HUES6 (cell line): ENCODE measurements at regions not wholly inside any gene's neighbourhood (a gene's known extent, or its start where the extent isn't known, plus 50 kb on each side); places are given as distances from the start of the nearest gene placed in this dataset.

Experiments
- H3K27ac ChIP-seq: 2 replicates; pipeline ENCODE4 v1.7.0; 2013; ENCODE audit warnings: low read depth, mild to moderate bottlenecking, low read length, inconsistent platforms
- H3K27me3 ChIP-seq: 2 replicates; pipeline ENCODE4 v1.6.1; 2013; ENCODE audit warnings: low read length; ENCODE audit not compliant: control insufficient read depth, insufficient read depth
- H3K36me3 ChIP-seq: 2 replicates; pipeline ENCODE4 v1.6.1; 2013; ENCODE audit warnings: low read length; ENCODE audit not compliant: control insufficient read depth, insufficient read depth
- H3K4me1 ChIP-seq: 2 replicates; pipeline ENCODE4 v1.6.1; 2013; ENCODE audit warnings: low read length; ENCODE audit not compliant: control insufficient read depth, insufficient read depth
- H3K4me3 ChIP-seq: 2 replicates; pipeline ENCODE4 v1.5.1; 2013; ENCODE audit warnings: low read depth, low read length
- H3K9ac ChIP-seq: one replicate; pipeline ENCODE4 v1.6.1; 2013; ENCODE audit warnings: mild to moderate bottlenecking, low read length
- H3K9me3 ChIP-seq: 2 replicates; pipeline ENCODE4 v1.6.1; 2013; ENCODE audit warnings: low read depth, low read length; ENCODE audit not compliant: control insufficient read depth, insufficient read depth

DNA sequence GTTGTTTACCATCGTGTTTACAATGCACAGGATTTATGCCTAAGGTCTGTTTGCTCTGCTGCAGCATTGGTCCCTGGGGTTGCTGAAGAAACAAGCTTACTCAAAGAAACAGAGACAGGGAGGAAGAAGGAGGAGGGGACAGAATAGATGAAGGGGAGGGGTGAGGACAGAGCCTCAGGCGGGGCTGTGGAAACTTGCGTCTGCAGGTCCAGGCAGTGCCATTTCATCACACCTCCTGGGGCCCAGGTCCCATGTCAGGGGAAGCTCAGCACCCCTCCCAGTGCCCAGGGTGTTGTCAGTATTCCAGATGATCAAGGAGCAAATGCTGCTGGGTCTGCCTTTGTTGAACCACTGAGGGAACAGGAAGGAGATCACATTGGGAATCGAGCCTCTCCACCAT, 1406.8 kb downstream of the TBC1D22A start:
- no peak overlapping the region for H3K27ac ChIP-seq
- H3K9me3 ChIP-seq, result no peaks in the 10 kb centered on the region; the same call in 1 of the 2 replicates
- H3K9ac ChIP-seq, result no peak overlapping the region
- no peak overlapping the region for H3K4me3 ChIP-seq
- H3K27me3 ChIP-seq, result peaks cover 7% of the 10 kb centered on the region; the same call in 1 of the 2 replicates
- no peaks in the 10 kb centered on the region for H3K36me3 ChIP-seq
- H3K4me1 ChIP-seq, result no peaks in the 10 kb centered on the region

- H3K4me1 ChIP-seq, result no peaks in the 10 kb centered on the region
- H3K27ac ChIP-seq, result no peak overlapping the region
- peaks cover 8% of the 10 kb centered on the region; the same call in 1 of the 2 replicates for H3K27me3 ChIP-seq
- no peaks in the 10 kb centered on the region; the same call in 1 of the 2 replicates for H3K9me3 ChIP-seq
- H3K36me3 ChIP-seq, result no peaks in the 10 kb centered on the region
- H3K9ac ChIP-seq, result no peak overlapping the region
- no peak overlapping the region for H3K4me3 ChIP-seq
These were observed 1404.8 kb downstream of the TBC1D22A start for GRCh38 chr22:48167238-48167637.

DNA sequence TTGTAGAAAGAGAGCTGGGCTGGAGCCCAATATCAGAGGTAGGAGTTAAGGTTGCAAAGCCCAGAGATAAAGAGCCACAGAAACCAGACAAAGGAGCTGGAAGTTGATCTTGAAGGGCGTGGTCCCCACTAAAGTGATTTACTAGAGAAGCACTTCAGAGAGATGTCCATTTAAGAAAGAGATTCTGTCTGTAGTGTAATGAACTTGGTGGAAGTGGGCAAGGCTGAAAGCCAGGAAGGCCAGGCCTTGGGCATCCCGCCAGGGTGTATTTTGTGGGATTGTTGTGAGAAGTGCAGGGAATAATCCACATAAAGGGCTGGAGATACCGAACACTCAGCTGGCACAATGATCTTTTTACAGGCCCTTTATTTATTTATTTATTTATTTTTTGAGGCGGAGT, 1398.8 kb downstream of the TBC1D22A start:
- no peak overlapping the region for H3K27ac ChIP-seq
- no peak overlapping the region for H3K4me3 ChIP-seq
- no peak overlapping the region for H3K9ac ChIP-seq
- H3K36me3 ChIP-seq, result no peaks in the 10 kb centered on the region
- H3K27me3 ChIP-seq, result peaks cover 3% of the 10 kb centered on the region; the same call in 1 of the 2 replicates
- no peaks in the 10 kb centered on the region; the same call in 1 of the 2 replicates for H3K9me3 ChIP-seq
- H3K4me1 ChIP-seq, result no peaks in the 10 kb centered on the region

GRCh38 chr22:48157676-48158075, 1395.2 kb downstream of the TBC1D22A start:
- H3K36me3 ChIP-seq, result no peaks in the 10 kb centered on the region
- no peak overlapping the region for H3K9ac ChIP-seq
- H3K4me3 ChIP-seq, result no peak overlapping the region
- H3K27ac ChIP-seq, result no peak overlapping the region
- H3K4me1 ChIP-seq, result no peaks in the 10 kb centered on the region
- H3K27me3 ChIP-seq, result no peaks in the 10 kb centered on the region; the same call in 1 of the 2 replicates
- H3K9me3 ChIP-seq, result no peaks in the 10 kb centered on the region; the same call in 1 of the 2 replicates

DNA sequence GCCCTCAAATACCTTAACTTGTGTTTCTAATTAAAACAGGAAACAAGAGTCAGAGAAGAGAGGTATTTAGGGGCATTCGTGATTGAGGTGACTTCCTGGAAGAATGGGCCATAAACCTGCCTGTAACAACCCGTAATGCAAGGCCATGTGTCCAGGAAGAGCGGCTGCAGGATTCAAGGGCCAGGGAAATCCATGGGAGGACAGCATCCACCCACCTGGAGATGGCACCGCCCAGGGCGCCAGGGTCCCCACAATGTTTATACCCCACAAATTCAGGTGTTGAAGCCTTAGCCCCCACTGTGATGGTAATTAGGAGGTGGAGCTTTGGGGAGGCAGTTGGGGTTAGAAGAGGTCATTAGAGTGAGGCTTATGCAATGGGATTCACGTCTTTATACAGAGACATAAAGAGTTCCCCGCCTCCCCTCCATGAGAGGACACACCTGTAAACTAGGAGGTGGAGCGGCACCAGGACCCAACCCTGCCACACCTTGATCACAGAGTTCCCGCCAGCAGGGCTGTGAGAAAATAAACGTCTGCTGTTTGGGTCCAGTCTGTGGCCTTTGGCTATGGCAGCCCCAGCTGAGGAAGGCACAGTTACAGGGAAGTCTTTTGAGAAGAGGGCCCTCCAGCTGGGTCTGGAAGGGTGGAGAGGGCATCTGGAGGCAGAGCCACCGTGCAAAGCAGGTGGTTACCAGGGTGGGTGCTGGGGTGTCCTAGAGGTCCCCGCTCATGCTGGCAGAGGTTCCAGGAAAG, 1394.3 kb downstream of the TBC1D22A start:
- Histone ChIP-seq H3K36me3 (no peaks in the 10 kb centered on the region), H3K27ac (no peak overlapping the region), H3K4me3 (no peak overlapping the region), H3K27me3 (no peaks in the 10 kb centered on the region; the same call in 1 of the 2 replicates), H3K9ac (no peak overlapping the region), H3K9me3 (no peaks in the 10 kb centered on the region; the same call in 1 of the 2 replicates), H3K4me1 (no peaks in the 10 kb centered on the region)

DNA sequence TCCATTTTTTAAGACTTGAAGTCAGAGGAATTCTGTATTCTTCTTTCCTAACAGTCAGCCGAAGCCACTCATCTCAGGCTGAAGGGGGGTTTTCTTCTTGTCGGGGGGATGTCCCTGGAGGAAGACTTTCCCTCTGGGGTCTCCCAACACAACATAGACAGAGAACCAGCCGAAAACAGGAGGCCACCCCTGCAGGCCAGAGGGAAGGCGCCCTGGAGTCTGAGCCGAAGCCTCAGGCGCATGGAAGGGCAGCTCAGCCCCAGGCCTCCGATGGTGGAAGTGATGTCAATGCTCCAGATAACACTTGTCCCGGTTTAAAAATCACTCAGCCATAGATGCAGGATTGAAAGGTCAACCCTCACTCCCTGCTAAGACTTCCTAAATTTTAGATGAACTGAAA, 1393.0 kb downstream of the TBC1D22A start:
- no peak overlapping the region for H3K27ac ChIP-seq
- no peak overlapping the region for H3K4me3 ChIP-seq

DNA sequence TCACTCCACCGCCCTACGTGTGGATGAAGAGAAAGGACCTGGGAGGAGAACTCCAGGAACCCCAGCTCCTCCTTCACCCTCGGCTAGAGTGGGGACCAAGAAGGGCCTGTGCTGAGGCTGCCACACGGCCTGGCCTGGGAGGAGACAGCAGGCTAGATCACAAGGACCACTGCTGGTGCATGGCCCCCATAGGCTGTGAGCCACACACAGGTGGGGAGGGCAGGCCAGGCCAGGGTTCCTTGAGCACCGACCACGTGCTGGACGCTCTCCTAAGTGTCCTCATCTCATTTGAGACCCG, 1392.4 kb downstream of the TBC1D22A start:
- Histone ChIP-seq H3K36me3 (no peaks in the 10 kb centered on the region), H3K27ac (no peak overlapping the region), H3K4me3 (no peak overlapping the region), H3K4me1 (no peaks in the 10 kb centered on the region), H3K9ac (no peak overlapping the region), H3K9me3 (no peaks in the 10 kb centered on the region; the same call in 1 of the 2 replicates), H3K27me3 (no peaks in the 10 kb centered on the region; the same call in 1 of the 2 replicates)

More for the DNA sequence above, 1393.0 kb downstream of the TBC1D22A start:
- Histone ChIP-seq H3K9me3 (no peaks in the 10 kb centered on the region; the same call in 1 of the 2 replicates), H3K36me3 (no peaks in the 10 kb centered on the region), H3K9ac (no peak overlapping the region), H3K4me1 (no peaks in the 10 kb centered on the region), H3K27me3 (no peaks in the 10 kb centered on the region; the same call in 1 of the 2 replicates)

DNA sequence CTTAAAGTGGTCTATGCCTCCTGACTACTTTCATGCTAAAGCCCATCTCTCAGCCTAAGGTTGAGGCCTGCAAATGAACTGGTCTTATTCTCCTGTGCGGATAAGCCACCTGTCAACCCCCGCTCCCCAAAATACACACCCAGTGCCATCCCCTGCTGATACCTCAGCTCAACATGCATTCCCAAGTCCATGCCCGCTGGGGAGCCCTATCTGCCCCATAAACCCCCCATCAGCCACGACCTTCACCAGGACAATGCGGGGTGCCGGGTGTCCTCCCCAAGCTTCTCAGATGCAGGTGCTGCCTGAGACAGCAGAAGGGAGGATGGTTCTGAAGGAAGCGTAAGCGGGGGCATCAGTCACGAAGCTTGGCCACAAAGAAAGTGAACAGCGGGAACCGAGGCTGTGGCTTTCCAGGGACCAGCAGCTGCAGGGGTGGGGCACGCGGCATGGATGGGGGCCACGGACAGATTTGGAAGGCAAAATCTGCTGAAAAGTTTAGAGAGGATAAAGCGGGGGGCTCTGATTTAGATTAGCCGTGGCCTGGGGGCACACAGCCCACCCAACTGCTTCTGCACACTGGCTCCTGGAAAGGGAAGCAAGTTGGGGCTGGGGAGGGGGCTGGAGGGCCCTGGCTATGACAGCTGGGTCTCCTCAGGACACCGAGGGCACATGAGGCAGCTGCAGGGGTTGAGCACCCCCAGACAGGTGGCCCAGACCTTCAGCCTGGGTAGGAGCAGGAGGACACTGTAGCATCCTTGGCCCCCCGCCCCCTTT, 1391.9 kb downstream of the TBC1D22A start:
- H3K4me3 ChIP-seq, result no peak overlapping the region
- no peaks in the 10 kb centered on the region for H3K36me3 ChIP-seq
- no peaks in the 10 kb centered on the region; the same call in 1 of the 2 replicates for H3K27me3 ChIP-seq
- H3K27ac ChIP-seq, result no peak overlapping the region
- H3K9me3 ChIP-seq, result no peaks in the 10 kb centered on the region; the same call in 1 of the 2 replicates
- H3K4me1 ChIP-seq, result no peaks in the 10 kb centered on the region
- no peak overlapping the region for H3K9ac ChIP-seq

GRCh38 chr22:48153726-48154125, 1391.3 kb downstream of the TBC1D22A start:
- Histone ChIP-seq H3K4me3 (no peak overlapping the region), H3K36me3 (no peaks in the 10 kb centered on the region), H3K4me1 (no peaks in the 10 kb centered on the region), H3K27me3 (no peaks in the 10 kb centered on the region; the same call in 1 of the 2 replicates), H3K9ac (no peak overlapping the region), H3K9me3 (no peaks in the 10 kb centered on the region; the same call in 1 of the 2 replicates), H3K27ac (no peak overlapping the region)

DNA sequence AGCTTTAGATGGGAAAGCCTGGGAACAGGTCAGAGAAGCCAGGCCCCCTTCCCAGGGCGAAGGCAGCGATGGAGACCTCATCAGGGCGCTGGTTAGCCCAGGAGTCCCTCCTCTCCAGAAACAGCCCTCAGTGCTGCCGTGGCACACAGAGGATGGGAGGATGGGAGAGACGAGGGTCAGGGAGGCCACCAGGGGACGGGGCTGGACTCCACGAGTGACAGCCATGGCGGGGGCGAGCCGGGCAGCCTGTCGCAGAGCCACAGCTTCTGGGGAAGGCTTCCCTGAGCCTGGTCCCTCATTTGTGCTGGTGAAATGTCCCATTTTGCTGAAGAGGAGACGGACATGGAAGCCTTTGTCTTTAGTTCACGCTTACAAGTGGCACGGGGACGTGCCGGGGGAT, 1390.5 kb downstream of the TBC1D22A start:
- no peaks in the 10 kb centered on the region for H3K36me3 ChIP-seq

More for the DNA sequence above, 1390.5 kb downstream of the TBC1D22A start:
- Histone ChIP-seq H3K4me3 (no peak overlapping the region), H3K9ac (no peak overlapping the region), H3K27me3 (peaks cover 3% of the 10 kb centered on the region; the same call in 1 of the 2 replicates), H3K4me1 (no peaks in the 10 kb centered on the region), H3K9me3 (no peaks in the 10 kb centered on the region; the same call in 1 of the 2 replicates), H3K27ac (no peak overlapping the region)
